Progenitor cell of endocrine pancreas (in vitro differentiated cells): ENCODE measurements at regions not wholly inside any gene's neighbourhood (a gene's known extent, or its start where the extent isn't known, plus 50 kb on each side); places are given as distances from the start of the nearest gene placed in this dataset.
"Not testable (repeated sequence)": the region's sequence is repeated elsewhere in the genome, so short reads cannot be mapped to it uniquely, and the experiment has no call there.

ENCODE experiments used
- DNase-seq: peaks from one replicate; pipeline ENCODE4 v3.0.0; 2021; ENCODE audit warnings: low spot score; ENCODE audit not compliant: unreplicated experiment
- H3K27ac Mint-ChIP-seq: 2 replicates; pipeline ENCODE4 v1.8.0; 2021; ENCODE audit warnings: mild to moderate bottlenecking, moderate library complexity, mixed read lengths
- H3K27me3 Mint-ChIP-seq: 2 replicates; pipeline ENCODE4 v1.8.0; 2021; ENCODE audit warnings: mixed read lengths
- H3K36me3 Mint-ChIP-seq: 2 replicates; pipeline ENCODE4 v1.8.0; 2022; ENCODE audit warnings: mixed read lengths; ENCODE audit not compliant: insufficient read depth
- H3K4me1 Mint-ChIP-seq: 2 replicates; pipeline ENCODE4 v1.8.0; 2021; ENCODE audit warnings: low read depth, mixed read lengths
- H3K4me3 Mint-ChIP-seq: 2 replicates; pipeline ENCODE4 v1.8.0; 2021; ENCODE audit warnings: low read depth, mild to moderate bottlenecking, moderate library complexity, mixed read lengths
- H3K9me3 Mint-ChIP-seq: 2 replicates; pipeline ENCODE4 v1.8.0; 2021; ENCODE audit warnings: low read depth, mixed read lengths
- CTCF ChIP-seq: fragments of 200-600 bp; sonication (generic); IDR thresholded peaks from one replicate; pipeline ENCODE4 v1.5.0; 2021; ENCODE audit warnings: antibody characterized with exemption, mild to moderate bottlenecking; ENCODE audit not compliant: unreplicated experiment

- no peak for DNase-seq
- no peak for TF ChIP-seq CTCF
- Mint-ChIP-seq H3K4me1 (peaks cover 7% of the 10 kb centered on the region), H3K9me3 (peaks cover 3% of the 10 kb centered on the region), H3K27ac (no peak overlapping the region), H3K36me3 (no peaks in the 10 kb centered on the region), H3K27me3 (no peaks in the 10 kb centered on the region), H3K4me3 (no peak overlapping the region)
Observed at GRCh38 chr7:136275794-136276193, 298.6 kb upstream of the MTPN start.

- no peak for TF ChIP-seq CTCF
- DNase-seq: no peak
- H3K4me3 Mint-ChIP-seq: no peak overlapping the region
- H3K4me1 Mint-ChIP-seq: peaks cover 7% of the 10 kb centered on the region
- H3K9me3 Mint-ChIP-seq: peaks cover 8% of the 10 kb centered on the region
- no peaks in the 10 kb centered on the region for H3K36me3 Mint-ChIP-seq
- no peak overlapping the region for H3K27ac Mint-ChIP-seq
- no peaks in the 10 kb centered on the region for H3K27me3 Mint-ChIP-seq
Observed at GRCh38 chr7:136274636-136275345, 297.6 kb upstream of the MTPN start.

DNA sequence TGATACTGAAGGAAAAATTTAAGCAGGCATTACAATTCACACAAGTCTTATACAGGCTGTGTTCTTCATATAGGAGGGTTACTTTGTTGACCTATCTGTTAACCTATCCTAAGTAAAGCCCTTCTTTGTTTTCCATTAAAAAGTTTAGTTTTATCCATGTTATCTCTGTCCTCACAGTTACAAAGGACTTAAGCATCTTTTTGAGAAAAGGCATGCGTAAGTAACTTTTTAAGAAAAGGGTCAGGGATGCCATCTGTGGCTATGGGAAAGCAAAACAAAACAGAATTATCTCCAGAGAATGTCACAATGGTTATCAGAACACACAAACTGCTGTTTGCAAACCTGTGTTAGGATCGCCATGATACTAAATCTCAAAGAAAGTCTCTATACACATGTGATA lies 295.8 kb upstream of the MTPN start:
- Mint-ChIP-seq H3K4me1 (peaks cover 7% of the 10 kb centered on the region), H3K4me3 (no peak overlapping the region), H3K27ac (no peak overlapping the region), H3K9me3 (peaks cover 22% of the 10 kb centered on the region), H3K36me3 (peaks cover 3% of the 10 kb centered on the region), H3K27me3 (no peaks in the 10 kb centered on the region)
- TF ChIP-seq CTCF: no peak
- DNase-seq: no peak

DNA sequence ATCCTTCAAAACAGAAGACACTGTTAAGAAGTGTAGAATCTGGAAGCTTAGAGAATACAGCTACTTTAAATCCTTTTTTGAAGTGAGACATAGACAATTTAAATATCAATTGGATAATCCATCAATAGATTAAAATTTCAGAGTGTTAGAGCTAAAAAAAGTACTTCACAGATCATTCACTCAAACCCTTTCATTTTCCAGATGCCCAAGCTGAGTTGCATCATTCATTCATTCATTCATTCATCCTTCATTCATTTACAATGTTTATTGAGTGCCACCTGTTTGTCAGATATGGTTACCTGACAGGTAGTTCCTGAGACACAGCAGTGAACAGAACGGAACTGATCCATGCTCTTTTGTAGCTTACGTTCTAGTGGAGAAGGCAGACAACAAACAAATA lies 290.7 kb upstream of the MTPN start:
- Mint-ChIP-seq H3K9me3 (peaks cover 42% of the 10 kb centered on the region), H3K4me3 (no peak overlapping the region), H3K36me3 (peaks cover 5% of the 10 kb centered on the region), H3K4me1 (peaks cover under 1% of the 10 kb centered on the region), H3K27ac (no peak overlapping the region), H3K27me3 (no peaks in the 10 kb centered on the region)
- DNase-seq: no peak
- TF ChIP-seq CTCF: no peak

DNA sequence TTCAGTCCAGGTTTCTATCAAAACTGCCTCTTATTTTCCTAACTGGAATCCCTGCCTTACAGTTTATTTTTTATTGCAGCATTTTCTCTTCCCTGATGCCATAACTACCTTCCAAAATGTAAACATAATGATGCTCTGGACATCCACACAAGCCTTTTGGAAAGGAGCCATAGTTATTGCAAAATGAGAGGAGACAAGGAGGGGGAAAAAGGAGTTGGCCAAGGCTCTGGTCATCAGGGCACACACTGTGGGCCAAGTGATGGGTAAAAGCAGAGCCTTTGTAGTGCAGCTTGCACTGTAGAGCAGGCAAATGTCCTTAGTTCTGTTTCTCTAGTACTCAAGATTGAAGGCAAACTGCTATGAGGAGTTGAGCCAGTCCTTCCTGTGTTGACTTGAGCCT lies 289.3 kb upstream of the MTPN start:
- peaks cover 55% of the 10 kb centered on the region for H3K9me3 Mint-ChIP-seq
- no peak overlapping the region for H3K27ac Mint-ChIP-seq
- no peak overlapping the region for H3K4me3 Mint-ChIP-seq
- H3K36me3 Mint-ChIP-seq: peaks cover 5% of the 10 kb centered on the region
- no peaks in the 10 kb centered on the region for H3K4me1 Mint-ChIP-seq
- no peak for TF ChIP-seq CTCF
- no peaks in the 10 kb centered on the region for H3K27me3 Mint-ChIP-seq
- DNase-seq: no peak

DNA sequence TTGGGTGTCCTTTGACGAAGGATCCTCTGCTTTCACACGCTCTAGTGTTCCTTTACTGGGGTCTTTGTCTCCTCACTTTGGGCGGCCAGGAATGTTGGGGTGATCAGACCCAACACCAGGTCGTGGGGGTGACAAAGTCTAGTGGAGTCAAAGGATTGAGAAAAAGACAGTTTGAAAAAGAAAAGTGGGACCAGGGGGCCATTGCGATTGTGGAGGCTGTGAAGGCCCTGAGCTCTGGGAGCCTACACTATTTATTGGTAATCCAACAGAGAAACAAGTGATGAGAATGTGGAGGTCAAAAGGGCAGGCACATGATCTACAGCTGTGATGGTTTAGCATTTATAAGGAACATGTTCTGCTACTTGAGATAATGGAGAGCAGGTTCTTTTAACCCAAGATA lies 287.1 kb upstream of the MTPN start:
- H3K4me1 Mint-ChIP-seq, H3K27ac Mint-ChIP-seq, H3K4me3 Mint-ChIP-seq, H3K27me3 Mint-ChIP-seq, DNase-seq, H3K36me3 Mint-ChIP-seq: not testable (repeated sequence)
- H3K9me3 Mint-ChIP-seq: peaks cover 64% of the 10 kb centered on the region

DNA sequence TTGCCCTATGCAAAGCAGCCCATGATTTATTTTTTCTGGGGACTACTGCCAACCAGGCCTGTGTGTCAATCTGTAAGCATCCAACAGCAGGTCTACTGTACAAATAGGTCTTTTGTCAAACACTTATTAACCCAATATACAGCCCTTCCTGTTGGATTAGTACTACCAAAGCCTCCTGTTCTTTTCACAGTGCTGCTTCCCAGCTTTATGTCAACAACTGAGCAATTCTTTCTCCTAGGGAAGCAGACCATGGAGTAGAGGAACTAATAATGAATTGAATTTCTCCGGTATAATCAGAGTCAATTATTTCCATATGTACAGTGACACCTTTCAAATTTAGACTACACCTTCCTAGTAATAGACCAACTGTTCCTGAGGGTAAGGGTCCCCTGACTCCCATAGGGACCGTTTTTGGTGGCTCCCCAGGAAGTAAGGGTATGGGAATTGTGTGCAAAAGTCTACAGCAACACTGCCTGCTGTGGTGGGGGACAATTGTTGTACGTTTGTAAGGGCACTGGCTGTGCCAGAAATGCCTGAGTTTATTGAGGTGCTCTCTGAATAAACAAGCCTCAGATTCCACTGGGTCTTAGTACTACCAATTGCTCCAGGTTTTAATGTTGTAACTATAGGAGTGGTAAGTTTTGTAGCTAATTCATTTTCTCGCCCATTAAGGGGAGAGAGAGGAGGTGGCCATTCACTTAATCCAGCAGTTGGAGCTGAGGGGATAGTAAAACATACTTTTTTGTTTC lies 286.1 kb upstream of the MTPN start:
- H3K27ac Mint-ChIP-seq, H3K36me3 Mint-ChIP-seq, H3K27me3 Mint-ChIP-seq, H3K4me1 Mint-ChIP-seq, H3K4me3 Mint-ChIP-seq, DNase-seq: not testable (repeated sequence)
- peaks cover 59% of the 10 kb centered on the region for H3K9me3 Mint-ChIP-seq

- H3K27me3 Mint-ChIP-seq, H3K27ac Mint-ChIP-seq, H3K36me3 Mint-ChIP-seq, H3K4me3 Mint-ChIP-seq, H3K4me1 Mint-ChIP-seq, DNase-seq: not testable (repeated sequence)
- peaks cover 42% of the 10 kb centered on the region for H3K9me3 Mint-ChIP-seq
Observed at GRCh38 chr7:136260591-136260990, 283.4 kb upstream of the MTPN start.
